Stimulated activated CD4-positive, alpha-beta T cell treated with anti-CD3 and anti-CD28 coated beads, Interleukin-4, amount 100 ng/mL, for 48 hours (primary cell): ENCODE measurements at regions not wholly inside any gene's neighbourhood (a gene's known extent, or its start where the extent isn't known, plus 50 kb on each side); places are given as distances from the start of the nearest gene placed in this dataset.
"Not testable (repeated sequence)": the region's sequence is repeated elsewhere in the genome, so short reads cannot be mapped to it uniquely, and the experiment has no call there.

ENCODE experiments used
- DNase-seq, 2 donors: peaks; one replicate each; pipeline ENCODE4 v3.0.0-alpha.2; 2020; ENCODE audit warnings: low read depth in 2 of 2

GRCh38 chr16:48999044-48999443 lies 282.6 kb downstream of the CBLN1 start:
- DNase-seq = no peak

- DNase-seq = no peak
These were observed 283.7 kb downstream of the CBLN1 start for GRCh38 chr16:48997946-48998345.

- no peak for DNase-seq
These were observed 284.5 kb downstream of the CBLN1 start for GRCh38 chr16:48997081-48997615.

GRCh38 chr16:48978501-48978900 lies 303.1 kb downstream of the CBLN1 start:
- DNase-seq = no peak

GRCh38 chr16:48972236-48972635 lies 309.4 kb downstream of the CBLN1 start:
- DNase-seq = no peak

- DNase-seq = no peak
These were observed 310.0 kb downstream of the CBLN1 start for GRCh38 chr16:48971571-48972077.

- DNase-seq = no peak
These were observed 311.4 kb downstream of the CBLN1 start for GRCh38 chr16:48970216-48970615.

- no peak for DNase-seq
These were observed 312.0 kb downstream of the CBLN1 start for GRCh38 chr16:48969611-48970010.

GRCh38 chr16:48965386-48965785 lies 316.3 kb downstream of the CBLN1 start:
- no peak for DNase-seq

- no peak for DNase-seq
These were observed 317.6 kb downstream of the CBLN1 start for GRCh38 chr16:48963901-48964615.

- no peak for DNase-seq
These were observed 318.3 kb downstream of the CBLN1 start for GRCh38 chr16:48963306-48963705.

- DNase-seq = no peak
These were observed 320.1 kb downstream of the CBLN1 start for GRCh38 chr16:48961546-48961945.

GRCh38 chr16:48960830-48961229 lies 320.8 kb downstream of the CBLN1 start:
- DNase-seq = no peak

- no peak for DNase-seq
These were observed 321.9 kb downstream of the CBLN1 start for GRCh38 chr16:48959747-48960146.

- DNase-seq = no peak
These were observed 322.4 kb downstream of the CBLN1 start for GRCh38 chr16:48959204-48959603.

GRCh38 chr16:48958681-48959080 lies 323.0 kb downstream of the CBLN1 start:
- DNase-seq = no peak

- no peak for DNase-seq
These were observed 325.0 kb downstream of the CBLN1 start for GRCh38 chr16:48956620-48957019.

- DNase-seq = no peak
These were observed 325.8 kb downstream of the CBLN1 start for GRCh38 chr16:48955837-48956236.

- DNase-seq = not testable (repeated sequence)
These were observed 330.0 kb downstream of the CBLN1 start for GRCh38 chr16:48951621-48952125.

GRCh38 chr16:48950184-48950583 lies 331.5 kb downstream of the CBLN1 start:
- no peak for DNase-seq

GRCh38 chr16:48949636-48950035 lies 332.0 kb downstream of the CBLN1 start:
- DNase-seq = no peak

GRCh38 chr16:48948911-48949310 lies 332.7 kb downstream of the CBLN1 start:
- DNase-seq = no peak

- no peak for DNase-seq
These were observed 334.3 kb downstream of the CBLN1 start for GRCh38 chr16:48947371-48947713.
